ENCODE measurements at regions not wholly inside any gene's neighbourhood (a gene's known extent, or its start where the extent isn't known, plus 50 kb on each side); places are given as distances from the start of the nearest gene placed in this dataset.

DNA sequence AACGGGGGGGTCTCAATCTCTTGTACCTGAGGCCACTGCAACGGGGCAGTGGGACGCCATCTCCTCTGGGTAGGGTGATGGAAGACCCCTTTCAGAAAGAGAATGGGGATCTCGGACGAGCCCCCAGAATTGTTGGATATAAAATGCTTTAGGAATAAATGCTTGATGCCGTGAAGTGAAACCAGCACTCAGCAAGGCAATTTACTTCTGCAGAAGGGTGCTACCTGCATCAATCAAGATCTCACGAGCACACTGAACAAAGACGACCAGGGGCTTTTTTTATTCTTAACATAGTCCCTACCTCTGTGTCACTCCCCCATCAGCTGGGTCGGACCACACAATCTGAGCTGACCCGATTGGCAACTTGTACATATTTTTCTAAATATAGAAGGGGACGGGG lies 203.6 kb upstream of the TBX18 start:
- Histone ChIP-seq H3K36me3 (ENCODE audit: control insufficient read depth in 4 of 4, insufficient read depth in 3 of 4, low read depth in 1 of 4, low read length in 3 of 4) (no peaks in the 10 kb centered on the region), H3K9ac (ENCODE audit: low read depth in 1 of 2, low read length in 2 of 2) (no peak overlapping the region), H3K4me1 (ENCODE audit: control insufficient read depth in 4 of 4, insufficient read depth in 4 of 4, low read length in 3 of 4) (peaks cover 0 to 5% (median 0%) of the 10 kb centered on the region in 4 donors), H3K9me3 (ENCODE audit: control insufficient read depth in 4 of 4, low read length in 3 of 4) (peaks cover 0 to 3% (median 0%) of the 10 kb centered on the region in 4 donors), H3K27ac (ENCODE audit: low read depth in 1 of 2, low read length in 2 of 2) (no peak overlapping the region), H3K4me3 (ENCODE audit: low read depth in 1 of 3, low read length in 3 of 3) (no peak overlapping the region), H3K27me3 (ENCODE audit: control insufficient read depth in 4 of 4, insufficient read depth in 4 of 4, low read length in 3 of 4) (peaks cover 0 to 3% (median 0%) of the 10 kb centered on the region in 4 donors)
- WGBS = 76% methylated on average over 11 of the region's 11 CpGs
- DNase-seq (ENCODE audit: low spot score) = no peak
- TF ChIP-seq GABPA (IDR thresholded peaks at IDR 0.05 in 1 of 2, conservative IDR thresholded peaks at IDR 0.05 in 1 of 2) = no peak
- no peak for TF ChIP-seq FOXA2 (IDR thresholded peaks at IDR 0.05)
- TF ChIP-seq, protein P1, sequence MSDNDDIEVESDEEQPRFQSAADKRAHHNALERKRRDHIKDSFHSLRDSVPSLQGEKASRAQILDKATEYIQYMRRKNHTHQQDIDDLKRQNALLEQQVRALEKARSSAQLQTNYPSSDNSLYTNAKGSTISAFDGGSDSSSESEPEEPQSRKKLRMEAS (IDR thresholded peaks at IDR 0.05) = no peak
- TF ChIP-seq FOXA1 (IDR thresholded peaks at IDR 0.05) = no peak
- no peak for TF ChIP-seq JUND (IDR thresholded peaks at IDR 0.05)
- no peak for TF ChIP-seq HNF4G (IDR thresholded peaks at IDR 0.05)
- no peak for TF ChIP-seq TAF1 (conservative IDR thresholded peaks at IDR 0.05)
- TF ChIP-seq RXRA (IDR thresholded peaks at IDR 0.05) = no peak
- TF ChIP-seq RAD21 (IDR thresholded peaks at IDR 0.05) = no peak
- TF ChIP-seq YY1 (IDR thresholded peaks at IDR 0.05) = no peak
- TF ChIP-seq, protein P2, sequence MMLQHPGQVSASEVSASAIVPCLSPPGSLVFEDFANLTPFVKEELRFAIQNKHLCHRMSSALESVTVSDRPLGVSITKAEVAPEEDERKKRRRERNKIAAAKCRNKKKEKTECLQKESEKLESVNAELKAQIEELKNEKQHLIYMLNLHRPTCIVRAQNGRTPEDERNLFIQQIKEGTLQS (IDR thresholded peaks at IDR 0.05) = no peak
- TF ChIP-seq, protein P3, sequence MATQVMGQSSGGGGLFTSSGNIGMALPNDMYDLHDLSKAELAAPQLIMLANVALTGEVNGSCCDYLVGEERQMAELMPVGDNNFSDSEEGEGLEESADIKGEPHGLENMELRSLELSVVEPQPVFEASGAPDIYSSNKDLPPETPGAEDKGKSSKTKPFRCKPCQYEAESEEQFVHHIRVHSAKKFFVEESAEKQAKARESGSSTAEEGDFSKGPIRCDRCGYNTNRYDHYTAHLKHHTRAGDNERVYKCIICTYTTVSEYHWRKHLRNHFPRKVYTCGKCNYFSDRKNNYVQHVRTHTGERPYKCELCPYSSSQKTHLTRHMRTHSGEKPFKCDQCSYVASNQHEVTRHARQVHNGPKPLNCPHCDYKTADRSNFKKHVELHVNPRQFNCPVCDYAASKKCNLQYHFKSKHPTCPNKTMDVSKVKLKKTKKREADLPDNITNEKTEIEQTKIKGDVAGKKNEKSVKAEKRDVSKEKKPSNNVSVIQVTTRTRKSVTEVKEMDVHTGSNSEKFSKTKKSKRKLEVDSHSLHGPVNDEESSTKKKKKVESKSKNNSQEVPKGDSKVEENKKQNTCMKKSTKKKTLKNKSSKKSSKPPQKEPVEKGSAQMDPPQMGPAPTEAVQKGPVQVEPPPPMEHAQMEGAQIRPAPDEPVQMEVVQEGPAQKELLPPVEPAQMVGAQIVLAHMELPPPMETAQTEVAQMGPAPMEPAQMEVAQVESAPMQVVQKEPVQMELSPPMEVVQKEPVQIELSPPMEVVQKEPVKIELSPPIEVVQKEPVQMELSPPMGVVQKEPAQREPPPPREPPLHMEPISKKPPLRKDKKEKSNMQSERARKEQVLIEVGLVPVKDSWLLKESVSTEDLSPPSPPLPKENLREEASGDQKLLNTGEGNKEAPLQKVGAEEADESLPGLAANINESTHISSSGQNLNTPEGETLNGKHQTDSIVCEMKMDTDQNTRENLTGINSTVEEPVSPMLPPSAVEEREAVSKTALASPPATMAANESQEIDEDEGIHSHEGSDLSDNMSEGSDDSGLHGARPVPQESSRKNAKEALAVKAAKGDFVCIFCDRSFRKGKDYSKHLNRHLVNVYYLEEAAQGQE (IDR thresholded peaks at IDR 0.05) = no peak
- no peak for TF ChIP-seq SP1 (IDR thresholded peaks at IDR 0.05)
- no peak for TF ChIP-seq HNF4A (conservative IDR thresholded peaks at IDR 0.05)
- TF ChIP-seq EGR1 (IDR thresholded peaks at IDR 0.05; ENCODE audit: low read depth in 2 of 2) = no peak
- no peak for TF ChIP-seq NR2F2 (IDR thresholded peaks at IDR 0.05)
- TF ChIP-seq, protein P4, sequence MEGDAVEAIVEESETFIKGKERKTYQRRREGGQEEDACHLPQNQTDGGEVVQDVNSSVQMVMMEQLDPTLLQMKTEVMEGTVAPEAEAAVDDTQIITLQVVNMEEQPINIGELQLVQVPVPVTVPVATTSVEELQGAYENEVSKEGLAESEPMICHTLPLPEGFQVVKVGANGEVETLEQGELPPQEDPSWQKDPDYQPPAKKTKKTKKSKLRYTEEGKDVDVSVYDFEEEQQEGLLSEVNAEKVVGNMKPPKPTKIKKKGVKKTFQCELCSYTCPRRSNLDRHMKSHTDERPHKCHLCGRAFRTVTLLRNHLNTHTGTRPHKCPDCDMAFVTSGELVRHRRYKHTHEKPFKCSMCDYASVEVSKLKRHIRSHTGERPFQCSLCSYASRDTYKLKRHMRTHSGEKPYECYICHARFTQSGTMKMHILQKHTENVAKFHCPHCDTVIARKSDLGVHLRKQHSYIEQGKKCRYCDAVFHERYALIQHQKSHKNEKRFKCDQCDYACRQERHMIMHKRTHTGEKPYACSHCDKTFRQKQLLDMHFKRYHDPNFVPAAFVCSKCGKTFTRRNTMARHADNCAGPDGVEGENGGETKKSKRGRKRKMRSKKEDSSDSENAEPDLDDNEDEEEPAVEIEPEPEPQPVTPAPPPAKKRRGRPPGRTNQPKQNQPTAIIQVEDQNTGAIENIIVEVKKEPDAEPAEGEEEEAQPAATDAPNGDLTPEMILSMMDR (IDR thresholded peaks at IDR 0.05; ENCODE audit: low read depth, low read length, missing input control) = no peak
- TF ChIP-seq, protein P5, sequence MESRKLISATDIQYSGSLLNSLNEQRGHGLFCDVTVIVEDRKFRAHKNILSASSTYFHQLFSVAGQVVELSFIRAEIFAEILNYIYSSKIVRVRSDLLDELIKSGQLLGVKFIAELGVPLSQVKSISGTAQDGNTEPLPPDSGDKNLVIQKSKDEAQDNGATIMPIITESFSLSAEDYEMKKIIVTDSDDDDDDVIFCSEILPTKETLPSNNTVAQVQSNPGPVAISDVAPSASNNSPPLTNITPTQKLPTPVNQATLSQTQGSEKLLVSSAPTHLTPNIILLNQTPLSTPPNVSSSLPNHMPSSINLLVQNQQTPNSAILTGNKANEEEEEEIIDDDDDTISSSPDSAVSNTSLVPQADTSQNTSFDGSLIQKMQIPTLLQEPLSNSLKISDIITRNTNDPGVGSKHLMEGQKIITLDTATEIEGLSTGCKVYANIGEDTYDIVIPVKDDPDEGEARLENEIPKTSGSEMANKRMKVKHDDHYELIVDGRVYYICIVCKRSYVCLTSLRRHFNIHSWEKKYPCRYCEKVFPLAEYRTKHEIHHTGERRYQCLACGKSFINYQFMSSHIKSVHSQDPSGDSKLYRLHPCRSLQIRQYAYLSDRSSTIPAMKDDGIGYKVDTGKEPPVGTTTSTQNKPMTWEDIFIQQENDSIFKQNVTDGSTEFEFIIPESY (IDR thresholded peaks at IDR 0.05) = no peak
